ENCODE measurements at regions not wholly inside any gene's neighbourhood (a gene's known extent, or its start where the extent isn't known, plus 50 kb on each side); places are given as distances from the start of the nearest gene placed in this dataset.
"Not testable (repeated sequence)": the region's sequence is repeated elsewhere in the genome, so short reads cannot be mapped to it uniquely, and the experiment has no call there.

- no peak for TF ChIP-seq CTCF (IDR thresholded peaks at IDR 0.05; ENCODE audit: low read depth, low read length, missing control alignments)
- in situ Hi-C loops (cut with HindIII; ENCODE audit: low pct_ligation_motif_present, low sequenced_read_pairs), result no loop called here
- no peaks in the 10 kb centered on the region for H3K36me3 ChIP-seq (replicated peaks)
- H3K27ac ChIP-seq, result no peak overlapping the region
- H3K4me3 ChIP-seq (ENCODE audit: low read depth, low read length), result no peak overlapping the region
- no peaks in the 10 kb centered on the region for H3K27me3 ChIP-seq (replicated peaks)
- DNase-seq, result no peak
These were observed 206.5 kb downstream of the CPS1 start for GRCh38 chr2:210762604-210763588.

DNA sequence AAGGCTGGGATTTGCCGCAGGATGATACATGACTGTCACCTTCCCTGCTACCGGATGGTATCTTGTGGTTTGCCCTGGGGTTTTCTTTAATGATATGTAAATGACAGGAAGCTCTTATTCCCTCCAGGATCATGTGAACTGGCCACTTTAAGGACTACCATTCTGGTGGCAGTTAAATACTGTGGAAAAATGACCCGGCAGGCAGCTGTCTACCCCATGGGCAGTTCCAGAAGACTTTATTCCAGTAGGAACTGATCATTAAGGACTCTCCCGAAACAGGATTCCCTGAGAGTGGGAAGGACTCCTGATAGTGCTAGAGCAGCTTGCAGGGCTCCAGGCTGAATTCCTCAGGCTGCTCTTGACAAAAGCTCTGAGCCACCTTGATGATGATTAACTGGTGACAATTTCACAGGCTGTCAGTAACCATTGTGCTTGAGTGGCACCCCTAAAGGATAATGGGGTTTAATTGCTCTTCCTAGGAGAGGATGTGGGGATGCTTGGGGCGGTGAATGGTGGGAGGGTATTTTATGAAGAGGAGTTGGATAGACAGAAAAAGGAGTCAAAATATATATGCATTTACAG, 212.0 kb downstream of the CPS1 start:
- H3K36me3 ChIP-seq (replicated peaks), result no peaks in the 10 kb centered on the region
- no peak for TF ChIP-seq CTCF (IDR thresholded peaks at IDR 0.05; ENCODE audit: low read depth, low read length, missing control alignments)
- no peak overlapping the region for H3K27ac ChIP-seq
- no peak overlapping the region for H3K4me3 ChIP-seq (ENCODE audit: low read depth, low read length)
- H3K27me3 ChIP-seq (replicated peaks), result no peaks in the 10 kb centered on the region
- DNase-seq, result no peak
- in situ Hi-C loops (cut with HindIII; ENCODE audit: low pct_ligation_motif_present, low sequenced_read_pairs), result no loop called here

- no peak for TF ChIP-seq CTCF (IDR thresholded peaks at IDR 0.05; ENCODE audit: low read depth, low read length, missing control alignments)
- no peak overlapping the region for H3K4me3 ChIP-seq (ENCODE audit: low read depth, low read length)
- no peak for DNase-seq
- in situ Hi-C loops (cut with HindIII; ENCODE audit: low pct_ligation_motif_present, low sequenced_read_pairs), result no loop called here
- H3K27me3 ChIP-seq (replicated peaks), result no peaks in the 10 kb centered on the region
- no peak overlapping the region for H3K27ac ChIP-seq
- no peaks in the 10 kb centered on the region for H3K36me3 ChIP-seq (replicated peaks)
These were observed 220.4 kb downstream of the CPS1 start for GRCh38 chr2:210776756-210777155.

DNA sequence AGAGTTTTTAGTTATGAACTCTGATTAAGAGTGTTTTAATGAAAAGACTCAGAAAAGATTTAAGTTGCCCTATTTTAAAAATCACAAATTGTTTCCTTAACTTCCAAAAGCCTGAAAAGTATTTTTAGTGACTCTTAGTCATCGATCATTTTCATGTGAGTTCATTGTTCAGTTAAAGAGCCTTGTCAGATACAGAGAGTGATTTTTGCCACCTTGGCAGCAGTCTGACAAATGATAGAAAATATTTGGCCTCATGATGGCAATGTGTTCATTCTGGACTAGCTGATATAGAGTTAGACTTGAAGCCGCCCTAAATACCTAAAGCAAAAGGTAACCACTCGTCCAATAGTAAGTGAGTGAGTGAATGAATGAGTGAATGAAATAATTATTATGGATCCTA, 225.8 kb downstream of the CPS1 start:
- Histone ChIP-seq H3K36me3 (replicated peaks) (no peaks in the 10 kb centered on the region), H3K4me3 (ENCODE audit: low read depth, low read length) (no peak overlapping the region), H3K27me3 (replicated peaks) (no peaks in the 10 kb centered on the region), H3K27ac (no peak overlapping the region)
- no peak for TF ChIP-seq CTCF (IDR thresholded peaks at IDR 0.05; ENCODE audit: low read depth, low read length, missing control alignments)
- in situ Hi-C loops (cut with HindIII; ENCODE audit: low pct_ligation_motif_present, low sequenced_read_pairs), result no loop called here
- DNase-seq, result no peak

DNA sequence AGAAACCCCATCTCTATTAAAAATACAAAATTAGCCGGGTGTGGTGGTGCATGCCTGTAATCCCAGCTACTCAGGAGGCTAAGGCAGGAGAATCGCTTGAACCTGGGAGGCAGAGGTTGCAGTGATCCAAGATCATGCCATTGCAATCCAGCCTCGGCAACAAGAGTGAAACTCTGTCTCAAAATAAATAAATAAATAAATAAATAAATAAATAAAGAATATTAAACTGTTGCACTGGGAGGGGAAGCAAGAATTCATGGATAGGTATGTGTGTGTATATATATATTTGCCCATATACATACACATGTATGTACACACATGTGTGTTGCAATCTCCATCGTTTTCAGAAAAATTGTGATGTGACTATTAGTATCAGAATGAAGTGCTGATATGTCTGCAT, 231.4 kb downstream of the CPS1 start:
- DNase-seq; H3K27me3 ChIP-seq (replicated peaks); H3K4me3 ChIP-seq (ENCODE audit: low read depth, low read length); in situ Hi-C loops (cut with HindIII; ENCODE audit: low pct_ligation_motif_present, low sequenced_read_pairs); H3K36me3 ChIP-seq (replicated peaks); H3K27ac ChIP-seq: not testable (repeated sequence)

DNA sequence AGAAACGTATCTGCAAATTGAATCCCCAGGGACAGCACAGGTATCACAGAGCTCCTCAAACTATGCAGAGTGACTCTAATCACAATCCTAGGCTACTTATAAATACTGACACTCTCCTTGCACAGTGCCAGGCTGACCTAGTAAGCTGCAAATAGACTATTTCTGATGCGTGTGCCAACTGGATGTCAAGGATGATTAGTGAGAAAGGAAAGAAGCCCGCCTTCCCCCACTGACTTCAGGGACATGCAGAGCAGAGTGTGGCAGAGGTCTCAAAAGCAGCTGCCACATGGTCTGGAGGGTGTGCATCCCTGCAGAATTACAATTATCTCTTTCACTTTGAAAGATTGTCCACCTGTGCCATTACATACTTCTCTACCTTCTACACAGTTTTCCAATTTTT, 235.6 kb downstream of the CPS1 start:
- in situ Hi-C loops (cut with HindIII; ENCODE audit: low pct_ligation_motif_present, low sequenced_read_pairs), result no loop called here

More for the DNA sequence above, 235.6 kb downstream of the CPS1 start:
- no peak for DNase-seq
- no peak for TF ChIP-seq CTCF (IDR thresholded peaks at IDR 0.05; ENCODE audit: low read depth, low read length, missing control alignments)
- no peak overlapping the region for H3K4me3 ChIP-seq (ENCODE audit: low read depth, low read length)
- no peaks in the 10 kb centered on the region for H3K36me3 ChIP-seq (replicated peaks)
- no peaks in the 10 kb centered on the region for H3K27me3 ChIP-seq (replicated peaks)
- no peak overlapping the region for H3K27ac ChIP-seq
